ENCODE measurements at regions not wholly inside any gene's neighbourhood (a gene's known extent, or its start where the extent isn't known, plus 50 kb on each side); places are given as distances from the start of the nearest gene placed in this dataset.

DNA sequence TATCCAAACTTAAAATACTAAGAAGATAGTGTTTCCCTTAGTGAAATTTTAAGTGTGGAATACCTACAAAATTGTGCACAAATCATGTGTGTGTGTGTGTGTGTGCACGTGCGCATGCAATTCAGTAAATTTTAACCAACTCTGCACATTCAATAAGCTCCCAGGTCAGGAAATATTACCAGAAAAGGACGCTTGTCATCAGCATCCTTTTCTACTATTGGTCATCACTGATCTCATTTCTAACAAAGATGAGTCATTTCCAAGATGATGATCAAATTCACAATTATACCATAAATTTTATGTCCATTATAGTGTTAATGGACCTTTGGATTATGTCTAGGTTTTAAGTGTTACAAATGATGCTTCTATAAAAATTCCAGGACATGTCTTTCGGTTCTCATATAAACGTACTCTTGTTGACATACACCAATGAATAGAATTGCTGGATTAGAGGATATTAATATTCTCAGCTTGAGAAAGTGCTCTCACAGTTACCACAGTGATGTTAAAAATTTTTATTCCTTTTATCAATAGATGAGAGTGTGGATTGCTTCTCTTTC is 560.9 kb upstream of the AGA start:
- H4K5ac ChIP-seq (ENCODE audit: low read depth, low read length) = no peak overlapping the region
- no peak overlapping the region for H3K56ac ChIP-seq (ENCODE audit: extremely low read depth, insufficient read depth, low read length)
- no peak overlapping the region for H3K4me3 ChIP-seq (ENCODE audit: insufficient read depth, low read depth, low read length)
- H2AK9ac ChIP-seq (replicated peaks; ENCODE audit: low read depth, low read length, poor library complexity) = no peak overlapping the region
- ATAC-seq (ENCODE audit: low read depth) (no peak), DNase-seq (no peak)
- CTCF ChIA-PET = interaction anchor here (0.7 kb wide), 1 partner anchor 243 kb away, joined by 3 read pairs; no protein-coding TSS in a partner anchor
- no peak overlapping the region for H2BK120ac ChIP-seq (ENCODE audit: low read depth, low read length)
- H2BK5ac ChIP-seq (ENCODE audit: low read depth, low read length, poor library complexity, severe bottlenecking) = no peak overlapping the region
- no peak overlapping the region for H3K23ac ChIP-seq (ENCODE audit: low read depth, low read length)
- no peaks in the 10 kb centered on the region for H3K27me3 ChIP-seq (ENCODE audit: control insufficient read depth, insufficient read depth, low read length)
- dilution Hi-C loops (cut with HindIII; ENCODE audit: low sequenced_read_pairs, unreplicated experiment) = no loop called here
- H3K9me1 ChIP-seq (ENCODE audit: insufficient read depth, low read length) = no peaks in the 10 kb centered on the region
- no peak overlapping the region for H3K9ac ChIP-seq (ENCODE audit: low read depth, low read length)
- no peak overlapping the region for H2AFZ ChIP-seq (replicated peaks; ENCODE audit: low read length, poor library complexity)
- H4K8ac ChIP-seq (ENCODE audit: low read depth in 2 of 2, low read length in 2 of 2) = no peak overlapping the region
- no peaks in the 10 kb centered on the region for H3K9me3 ChIP-seq (ENCODE audit: control insufficient read depth, insufficient read depth, low read length)
- no peak overlapping the region for H2BK20ac ChIP-seq (ENCODE audit: low read depth, low read length)
- H3K4me2 ChIP-seq (ENCODE audit: low read depth, low read length) = no peak overlapping the region
- no peaks in the 10 kb centered on the region for H3K36me3 ChIP-seq (ENCODE audit: control insufficient read depth, insufficient read depth, low read length)
- H2BK15ac ChIP-seq (ENCODE audit: low read depth, low read length) = no peak overlapping the region
- H4K91ac ChIP-seq (ENCODE audit: insufficient read depth, low read depth, low read length) = no peak overlapping the region
- no peaks in the 10 kb centered on the region for H3K79me1 ChIP-seq (ENCODE audit: low read depth in 1 of 2, low read length in 2 of 2)
- intact Hi-C loops (cut with micrococcal nuclease) = no loop called here
- no TSS peak for BruUV-seq (replicated peaks)
- no peak overlapping the region for H3K27ac ChIP-seq (ENCODE audit: insufficient read depth, low read length)
- POLR2A ChIA-PET (ENCODE audit: unreplicated experiment) = no interaction called here
- H3K18ac ChIP-seq (ENCODE audit: low read depth, low read length) = no peak overlapping the region
- no peak overlapping the region for H2AK5ac ChIP-seq (ENCODE audit: low read depth, low read length)
- no peaks in the 10 kb centered on the region for H4K20me1 ChIP-seq (ENCODE audit: insufficient read depth, low read length)
- in situ Hi-C loops (cut with MboI; ENCODE audit: low sequenced_read_pairs) = no loop called here
- no peaks in the 10 kb centered on the region for H3K4me1 ChIP-seq (ENCODE audit: control insufficient read depth, insufficient read depth, low read length)
- TF ChIP-seq MXI1 (IDR thresholded peaks at IDR 0.05; ENCODE audit: borderline replicate concordance, low read depth, low read length) = no peak
- no peak for TF ChIP-seq BHLHE40 (IDR thresholded peaks at IDR 0.05; ENCODE audit: low read depth, low read length)
- TF ChIP-seq RAD21 (IDR thresholded peaks at IDR 0.05; ENCODE audit: low read length) = no peak
- no peak for TF ChIP-seq NFE2L2 (IDR thresholded peaks at IDR 0.05; ENCODE audit: low read depth, low read length)
- H3K14ac ChIP-seq (replicated peaks; ENCODE audit: low read depth, low read length) = no peak overlapping the region
- WGBS, 2 experiments (ENCODE audit: extremely low coverage in 2 of 2, insufficient read length in 1 of 2) = no CpG with 5 or more reads among the region's 5 CpGs
- H3K4ac ChIP-seq (ENCODE audit: low read depth, low read length) = no peak overlapping the region

Measured in IMR-90 (cell line).